Left ventricle myocardium superior (tissue), 1 donor: ENCODE measurements at regions not wholly inside any gene's neighbourhood (a gene's known extent, or its start where the extent isn't known, plus 50 kb on each side); places are given as distances from the start of the nearest gene placed in this dataset.

ENCODE experiments used
- ATAC-seq: fragments of 200-7000 bp; cut with Tn5 transposase; one replicate; pipeline ENCODE4 v1.9.1; 2020; ENCODE audit warnings: mild to moderate bottlenecking, moderate library complexity
- DNase-seq: peaks from one replicate; pipeline ENCODE4 v3.0.0-alpha.2; 2020
- intact Hi-C: fragments of 100-400 bp; cut with micrococcal nuclease; formaldehyde crosslinking; loops from one replicate; pipeline ENCODE4 v1.11.0; 2022
- donor health status: DM: no; HTN: yes; CAD: no; lungs with severe emphysema.

DNA sequence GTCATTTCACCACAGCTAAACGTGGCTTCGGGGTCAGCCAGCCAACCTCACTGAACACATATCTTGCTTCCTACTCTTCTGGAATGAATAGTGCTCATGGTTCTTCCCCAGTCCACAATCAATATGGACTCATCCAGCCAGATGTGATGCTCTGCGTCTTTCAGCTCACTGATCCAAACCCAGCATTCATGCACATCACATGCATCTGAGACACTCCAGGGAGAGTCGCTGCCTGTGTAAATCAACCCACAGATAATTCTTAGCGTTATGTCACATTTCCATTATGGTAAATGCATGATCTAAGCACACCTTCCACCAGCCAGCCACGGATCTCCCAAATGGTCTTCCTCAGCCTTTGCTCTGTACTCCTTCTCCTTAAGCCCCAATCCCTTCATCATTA lies 306.7 kb upstream of the CHAC2 start:
- no peak for ATAC-seq
- intact Hi-C loops: no loop called here
- no peak for DNase-seq

DNA sequence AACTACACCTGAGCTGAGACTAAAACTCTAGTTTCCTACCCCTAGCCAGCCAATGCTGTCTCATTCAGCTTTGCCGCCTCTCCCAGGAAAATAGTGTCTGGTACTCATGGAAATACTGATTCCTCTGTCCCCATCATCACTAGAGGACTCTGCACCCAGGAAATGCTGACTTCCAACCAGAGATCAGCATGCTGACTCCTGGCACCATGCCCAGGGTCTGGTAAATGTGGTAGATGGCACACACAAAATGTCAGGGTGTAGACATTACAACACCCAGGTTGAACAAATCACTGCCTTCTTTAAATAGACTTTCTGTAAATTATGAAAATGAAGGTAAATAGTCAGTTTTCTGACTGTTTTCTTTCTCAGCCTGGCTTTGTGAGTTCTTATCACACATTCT lies 307.3 kb upstream of the CHAC2 start:
- DNase-seq (peak; percentile 33), ATAC-seq (no peak)
- intact Hi-C loops: no loop called here

GRCh38 chr2:53455094-53455493 lies 312.5 kb upstream of the CHAC2 start:
- DNase-seq: no peak
- intact Hi-C loops: no loop called here
- no peak for ATAC-seq

GRCh38 chr2:53452957-53453748 lies 314.5 kb upstream of the CHAC2 start:
- peak; percentile 87 for ATAC-seq
- intact Hi-C loops: no loop called here
- peak; percentile 57 for DNase-seq

- intact Hi-C loops: no loop called here
- ATAC-seq (no peak), DNase-seq (no peak)
Observed at GRCh38 chr2:53452400-53452799, 315.2 kb upstream of the CHAC2 start.

GRCh38 chr2:53450923-53451322 lies 316.7 kb upstream of the CHAC2 start:
- DNase-seq: no peak
- ATAC-seq: no peak
- intact Hi-C loops: no loop called here

GRCh38 chr2:53448591-53448990 lies 319.0 kb upstream of the CHAC2 start:
- ATAC-seq (no peak), DNase-seq (no peak)
- intact Hi-C loops: no loop called here

- intact Hi-C loops: no loop called here
- ATAC-seq: no peak
- DNase-seq: no peak
Observed at GRCh38 chr2:53448086-53448485, 319.5 kb upstream of the CHAC2 start.

DNA sequence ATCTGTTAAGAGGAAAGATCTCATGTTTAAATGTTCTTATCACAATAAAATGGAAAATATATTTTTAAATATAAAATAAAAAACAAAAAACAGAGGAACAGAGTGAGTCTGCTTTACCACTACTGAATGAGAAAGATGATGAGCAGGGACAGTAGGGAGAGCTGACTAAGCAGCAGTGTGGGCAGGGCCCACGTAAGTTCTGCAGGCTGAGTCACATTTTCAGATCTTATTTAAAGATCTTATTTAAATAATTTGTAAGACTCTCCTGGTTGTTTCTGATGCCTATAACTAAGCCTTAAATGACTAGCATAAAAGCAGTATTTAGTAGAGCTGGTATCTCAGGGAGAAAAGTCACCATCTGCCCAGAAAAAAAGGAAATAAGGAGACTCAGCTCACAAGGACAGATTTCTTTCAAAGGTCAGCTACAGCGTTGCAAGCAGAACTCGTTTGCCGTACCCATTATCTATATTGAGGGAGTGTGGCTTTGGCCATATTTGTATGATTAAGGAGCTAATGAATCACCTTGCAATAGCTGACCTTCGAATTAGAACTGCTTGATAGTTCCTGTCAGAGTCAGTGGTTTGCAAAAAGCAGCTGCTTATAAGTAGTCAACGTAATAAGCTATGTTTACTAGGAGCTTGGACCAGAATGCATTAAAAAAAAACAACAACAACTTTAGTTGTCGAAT lies 322.1 kb upstream of the CHAC2 start:
- intact Hi-C loops: no loop called here
- DNase-seq (no peak), ATAC-seq (no peak)

DNA sequence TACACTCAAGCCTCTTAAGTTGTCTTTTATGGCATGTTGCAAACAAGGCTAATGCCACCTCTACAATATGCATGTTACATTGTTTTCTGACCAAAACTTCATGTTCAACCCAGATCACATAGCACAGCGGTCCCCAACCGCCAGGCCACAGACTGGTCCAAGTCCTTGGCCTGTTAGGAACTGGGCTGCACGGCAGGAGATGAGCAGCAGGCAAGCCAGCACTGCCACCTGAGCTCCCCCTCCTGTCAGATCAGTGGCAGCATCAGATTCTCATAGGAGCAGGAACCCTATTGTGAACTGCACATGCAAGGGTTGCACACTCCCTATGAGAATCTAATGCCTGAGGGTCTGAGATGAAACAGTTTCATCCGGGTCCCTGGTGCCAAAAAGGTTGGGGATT lies 324.8 kb upstream of the CHAC2 start:
- DNase-seq: peak; percentile 29
- no peak for ATAC-seq
- intact Hi-C loops: no loop called here

DNA sequence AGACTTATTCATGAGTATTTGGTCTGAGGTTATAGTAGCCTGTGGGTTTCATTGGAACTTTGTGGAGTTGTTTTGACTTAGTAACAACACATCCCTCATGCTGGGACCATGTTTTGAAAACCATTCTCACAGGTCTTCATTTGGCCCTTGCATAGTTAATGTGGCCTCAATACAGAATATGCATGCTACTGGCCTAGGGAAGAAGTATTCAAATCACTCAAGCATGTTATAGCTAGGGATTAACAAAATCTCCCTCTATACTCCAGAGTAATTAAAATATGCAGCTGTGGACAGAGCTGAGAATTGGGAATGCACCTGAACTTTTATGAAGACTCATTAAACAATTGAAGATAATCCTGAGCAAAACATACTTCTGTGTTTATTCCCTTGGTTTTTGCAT lies 325.5 kb upstream of the CHAC2 start:
- no peak for DNase-seq
- intact Hi-C loops: no loop called here
- no peak for ATAC-seq

DNA sequence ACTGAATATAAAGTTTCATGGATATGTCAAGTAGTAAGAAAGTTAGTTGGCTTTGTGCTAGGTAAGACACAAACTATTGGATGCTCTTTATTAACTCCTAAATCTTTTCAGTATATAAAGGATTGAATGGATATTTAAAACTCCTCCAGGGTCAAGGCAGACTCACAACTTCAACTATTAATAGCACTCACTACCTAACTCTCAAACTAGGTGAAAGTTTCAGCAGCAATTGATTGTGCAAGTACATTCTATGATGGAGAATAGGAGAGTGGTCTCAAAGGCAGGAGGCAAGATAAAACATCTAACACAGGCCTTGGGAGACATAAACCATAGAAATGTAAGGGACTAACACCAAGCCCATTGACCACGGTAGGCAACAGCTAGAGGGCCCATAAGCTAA lies 328.9 kb upstream of the CHAC2 start:
- ATAC-seq (peak; percentile 74), DNase-seq (no peak)
- intact Hi-C loops: no loop called here

- ATAC-seq (peak; percentile 64), DNase-seq (no peak)
- intact Hi-C loops: no loop called here
Observed at GRCh38 chr2:53438100-53438499, 329.5 kb upstream of the CHAC2 start.

DNA sequence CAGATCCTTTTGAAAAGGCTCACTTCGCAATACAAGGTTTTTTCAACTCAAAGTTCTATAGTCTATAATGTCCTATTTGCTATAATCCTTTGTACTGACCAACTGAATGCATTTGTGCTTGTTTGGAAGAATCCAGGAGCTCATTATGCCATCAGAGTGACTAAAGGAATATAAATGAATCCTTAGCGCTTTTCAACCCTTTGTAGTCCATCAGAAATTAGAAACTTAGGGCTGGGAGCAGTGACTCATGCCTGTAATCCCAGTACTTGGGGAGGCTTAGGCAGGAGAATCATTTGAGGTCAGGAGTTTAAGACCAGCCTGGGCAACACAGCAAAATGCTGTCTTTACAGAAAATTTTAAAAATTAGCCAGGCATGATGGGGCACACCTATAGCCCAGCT lies 330.2 kb upstream of the CHAC2 start:
- no peak for ATAC-seq
- intact Hi-C loops: no loop called here
- no peak for DNase-seq

GRCh38 chr2:53436882-53437281 lies 330.7 kb upstream of the CHAC2 start:
- intact Hi-C loops: no loop called here
- DNase-seq (no peak), ATAC-seq (no peak)

DNA sequence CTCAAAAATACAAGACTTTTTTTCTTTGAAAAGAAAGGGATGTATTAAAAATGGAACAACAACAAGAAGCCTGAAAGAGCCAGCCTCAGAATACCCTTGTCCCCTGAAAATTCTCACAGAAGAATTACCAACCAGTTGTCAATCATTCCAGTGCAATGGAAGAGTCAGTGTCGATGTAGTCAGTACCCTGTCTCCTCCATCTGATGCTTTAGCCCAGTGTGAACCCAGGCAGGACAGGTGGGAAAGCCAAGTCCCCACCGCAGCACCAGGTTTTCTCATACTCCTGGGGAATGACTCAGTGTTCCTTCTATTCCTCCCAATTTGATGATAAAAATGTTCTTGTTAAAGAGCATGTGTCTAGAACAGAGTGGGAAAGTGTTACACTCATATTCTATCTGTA lies 332.0 kb upstream of the CHAC2 start:
- DNase-seq (no peak), ATAC-seq (no peak)
- intact Hi-C loops: no loop called here

GRCh38 chr2:53434466-53434865 lies 333.1 kb upstream of the CHAC2 start:
- ATAC-seq: no peak
- DNase-seq: no peak
- intact Hi-C loops: no loop called here

- intact Hi-C loops: no loop called here
- ATAC-seq: no peak
- no peak for DNase-seq
Observed at GRCh38 chr2:53432936-53433335, 334.7 kb upstream of the CHAC2 start.

DNA sequence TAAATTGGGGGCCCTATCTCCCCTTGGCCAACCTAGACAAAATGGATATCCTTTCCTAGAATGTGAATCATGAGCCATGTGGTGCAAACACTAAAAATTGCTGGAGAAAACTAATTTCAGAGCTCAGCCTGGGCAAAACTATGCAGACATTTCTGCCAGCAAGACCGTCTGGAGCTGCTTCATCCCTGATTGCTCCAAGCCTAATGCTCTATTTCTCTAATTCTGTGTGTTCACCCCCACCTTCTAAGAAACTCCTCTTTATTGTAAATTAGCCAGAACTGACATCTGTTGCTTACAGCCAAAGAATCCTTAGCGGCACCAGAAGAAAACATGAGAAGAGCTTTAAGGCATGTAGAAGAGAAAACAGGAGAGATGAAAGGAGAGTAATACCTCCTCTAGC lies 337.7 kb upstream of the CHAC2 start:
- DNase-seq (no peak), ATAC-seq (no peak)
- intact Hi-C loops: no loop called here

- intact Hi-C loops: no loop called here
- ATAC-seq (no peak), DNase-seq (no peak)
Observed at GRCh38 chr2:53424902-53425301, 342.7 kb upstream of the CHAC2 start.

DNA sequence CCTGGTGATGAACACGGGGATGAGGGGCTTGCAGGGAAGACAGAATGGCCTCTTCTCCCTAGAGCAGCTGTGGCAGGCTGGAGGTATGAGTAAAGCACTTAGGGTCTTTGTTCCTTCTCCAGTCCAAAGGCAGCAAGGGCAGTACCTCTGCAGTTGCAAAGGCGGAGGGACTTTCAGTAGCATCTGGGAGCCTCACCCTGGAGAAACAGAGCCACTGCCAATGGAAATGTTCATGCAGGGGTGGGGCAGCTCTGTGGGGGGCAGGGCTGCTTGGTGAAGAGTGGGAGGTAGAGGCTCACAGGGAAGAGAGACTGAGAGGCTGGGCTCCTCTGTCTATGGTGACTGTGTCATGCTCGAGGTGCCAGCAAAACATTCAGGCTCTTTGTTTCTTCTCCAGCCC lies 344.1 kb upstream of the CHAC2 start:
- DNase-seq: no peak
- no peak for ATAC-seq
- intact Hi-C loops: no loop called here
